ENCODE measurements at regions not wholly inside any gene's neighbourhood (a gene's known extent, or its start where the extent isn't known, plus 50 kb on each side); places are given as distances from the start of the nearest gene placed in this dataset.

DNA sequence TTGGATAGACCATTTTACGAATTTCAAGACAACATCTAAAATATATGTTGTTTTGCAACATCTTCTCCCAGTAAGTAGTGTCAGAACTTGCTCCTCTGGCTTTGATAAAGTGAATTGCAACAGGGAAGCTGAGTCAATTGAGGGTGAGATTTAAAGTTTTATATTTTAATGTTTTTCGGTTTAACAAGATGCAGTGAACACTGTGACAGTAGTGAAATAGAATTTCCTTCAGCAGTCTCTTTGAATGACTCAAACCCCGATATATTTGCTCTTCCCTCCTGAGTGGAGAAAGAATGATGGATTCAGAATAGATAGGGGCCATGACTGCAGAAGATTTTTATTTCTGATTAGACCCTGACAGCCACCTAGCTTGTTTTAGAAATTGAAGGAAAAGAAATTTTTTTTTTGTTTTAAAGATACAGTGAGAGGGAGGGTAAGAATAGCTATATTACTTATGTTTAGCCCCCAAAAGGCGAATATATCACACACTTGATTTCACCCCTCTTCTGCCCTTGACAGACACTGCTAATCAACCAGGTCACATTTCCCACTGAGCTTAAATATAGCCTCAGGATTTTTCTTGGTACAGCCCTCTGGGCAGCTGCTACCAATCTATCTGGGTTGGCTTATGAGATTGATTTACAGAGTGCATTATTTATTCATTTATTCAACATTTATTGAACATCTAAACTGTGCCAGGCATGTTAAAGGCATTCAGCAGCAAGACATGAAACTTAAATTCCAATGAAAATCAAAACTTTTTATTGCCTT, 183.3 kb upstream of the ADAMTS9 start:
- ChIA-PET CTCF (no interaction called here), POLR2A (no interaction called here)

DNA sequence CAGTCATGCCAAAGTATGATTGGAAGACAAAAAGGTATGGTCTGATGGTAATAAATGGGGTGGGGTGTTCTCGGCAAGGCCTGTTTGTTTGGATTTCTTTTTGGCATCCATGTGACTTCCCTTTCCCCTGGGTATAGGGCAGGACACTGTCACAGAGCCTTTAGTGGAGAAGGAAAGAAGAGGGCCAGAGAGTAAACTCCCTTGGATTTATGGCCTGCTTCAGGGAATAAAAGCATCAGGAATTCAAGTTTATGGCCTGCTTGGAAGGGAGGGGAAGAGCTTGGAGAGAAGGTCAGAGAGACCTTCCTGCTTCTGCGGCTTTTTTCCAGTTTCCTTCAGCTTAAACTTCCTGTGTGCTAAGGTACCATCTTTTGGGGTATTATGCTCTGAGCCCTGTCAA, 179.4 kb upstream of the ADAMTS9 start:
- POLR2A ChIA-PET = no interaction called here
- CTCF ChIA-PET = no interaction called here

DNA sequence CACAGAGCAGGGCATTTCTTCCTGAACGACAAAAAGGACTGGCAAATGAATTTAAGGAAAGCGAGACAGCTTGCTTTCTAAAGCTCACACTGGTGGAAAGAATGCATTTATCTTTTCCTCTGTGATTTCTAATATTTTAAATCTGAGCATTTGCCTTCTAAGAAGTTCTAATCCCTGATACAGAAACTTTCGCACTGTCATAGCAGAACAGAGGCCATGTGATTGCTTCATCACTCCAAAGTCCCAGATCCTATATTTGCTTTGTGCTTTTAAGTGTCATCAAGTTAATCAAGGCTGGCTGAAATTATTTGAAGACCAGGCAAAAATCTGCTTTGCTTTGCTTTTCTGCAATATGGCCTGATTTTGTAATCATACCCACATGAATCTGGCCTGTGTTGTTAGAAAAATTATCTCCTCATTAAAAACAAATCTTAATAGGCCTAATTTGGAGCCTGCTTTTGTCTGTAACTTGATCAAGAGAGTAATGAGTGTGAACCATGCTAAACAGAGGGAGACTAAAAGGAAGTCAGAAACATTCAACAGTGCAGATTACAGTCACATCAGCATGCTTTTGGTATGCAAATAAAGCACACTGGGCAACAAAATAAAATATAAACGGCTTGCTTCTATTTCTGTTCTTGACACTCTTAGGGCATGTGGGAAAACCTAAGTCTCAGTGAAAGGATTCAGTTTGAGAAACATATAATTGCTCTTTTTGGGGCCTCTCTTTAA, 178.2 kb upstream of the ADAMTS9 start:
- CTCF ChIA-PET = no interaction called here
- POLR2A ChIA-PET = no interaction called here

DNA sequence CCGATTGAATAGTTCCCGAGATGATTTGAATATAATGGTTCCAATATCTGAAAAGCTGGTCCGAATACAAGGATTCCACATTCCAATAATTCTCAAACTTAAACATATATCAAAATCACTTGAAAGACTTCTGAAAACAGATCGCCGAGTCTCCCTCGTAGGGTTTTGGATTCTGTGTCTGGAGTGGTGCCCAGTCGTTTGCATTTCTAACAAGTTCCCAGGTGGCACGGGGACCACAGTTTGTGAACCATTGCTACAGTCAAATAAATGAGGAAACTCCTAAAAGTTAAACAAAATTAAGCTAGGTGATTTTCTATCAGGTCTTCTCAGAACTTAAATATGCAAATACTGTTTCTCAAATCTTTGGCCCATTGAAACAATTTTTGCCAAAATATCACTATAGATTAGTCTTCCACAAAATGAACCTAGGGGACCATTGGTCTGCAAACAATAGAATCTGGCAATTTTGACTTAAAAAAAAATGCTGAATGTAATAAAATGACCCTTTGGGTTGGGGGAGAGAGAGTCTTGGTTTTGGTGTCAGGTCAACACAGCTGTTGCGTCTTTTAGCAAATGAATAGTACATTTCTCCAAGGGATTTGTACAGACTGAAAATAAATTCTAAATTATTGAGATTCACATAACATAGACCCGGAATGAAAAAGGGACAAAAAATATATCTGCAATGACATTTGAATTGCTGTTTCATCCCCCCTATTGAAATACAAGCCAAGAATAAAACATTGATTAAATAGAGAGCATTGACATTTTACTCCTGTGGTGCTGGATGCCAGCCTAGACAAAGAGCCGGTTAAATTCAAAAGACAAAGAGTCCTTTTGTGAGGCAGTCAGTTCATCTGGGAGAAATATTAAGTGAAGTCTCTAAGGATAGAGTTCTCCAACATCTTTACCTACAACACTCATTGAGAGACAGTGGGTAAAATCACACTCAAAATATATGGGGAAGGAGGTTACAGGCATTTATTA, 175.7 kb upstream of the ADAMTS9 start:
- CTCF ChIA-PET = no interaction called here

DNA sequence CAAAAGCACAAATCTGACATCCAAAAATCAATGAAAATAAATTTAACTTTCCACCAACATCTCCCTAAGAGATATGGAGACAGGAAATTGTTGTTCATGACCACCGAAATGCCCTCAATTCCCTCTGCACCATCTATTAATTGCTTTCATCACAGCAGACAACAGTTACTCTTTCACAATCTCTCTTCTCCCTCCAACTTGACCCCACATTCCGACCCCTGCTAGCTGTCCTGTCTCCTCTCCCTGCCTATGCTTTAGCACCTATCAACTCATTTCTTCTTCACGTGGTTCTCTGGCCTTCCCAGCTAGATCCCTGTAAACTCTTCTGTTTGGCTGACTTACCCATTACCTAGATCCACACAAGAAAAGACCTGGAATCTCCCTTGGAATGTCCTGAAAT, 173.9 kb upstream of the ADAMTS9 start:
- CTCF ChIA-PET = no interaction called here
- POLR2A ChIA-PET = no interaction called here

More for the DNA sequence above, 175.7 kb upstream of the ADAMTS9 start:
- POLR2A ChIA-PET = no interaction called here

DNA sequence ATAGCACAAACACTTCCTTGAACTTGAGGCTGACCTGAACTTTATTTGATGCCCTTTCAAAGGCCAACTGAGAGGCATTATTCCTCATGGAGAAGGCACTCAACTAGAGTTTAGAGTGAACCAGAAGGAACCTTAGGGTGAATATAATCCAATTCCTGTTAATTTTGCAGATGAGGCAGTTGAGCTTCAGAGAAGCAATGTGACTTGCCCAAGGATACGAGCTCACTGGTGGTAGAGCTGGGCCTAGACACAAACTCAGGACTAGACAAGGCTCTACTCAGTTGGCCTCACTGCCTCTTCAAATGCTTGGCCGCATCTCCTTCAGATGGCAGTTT, 172.7 kb upstream of the ADAMTS9 start:
- ChIA-PET POLR2A (no interaction called here), CTCF (no interaction called here)

DNA sequence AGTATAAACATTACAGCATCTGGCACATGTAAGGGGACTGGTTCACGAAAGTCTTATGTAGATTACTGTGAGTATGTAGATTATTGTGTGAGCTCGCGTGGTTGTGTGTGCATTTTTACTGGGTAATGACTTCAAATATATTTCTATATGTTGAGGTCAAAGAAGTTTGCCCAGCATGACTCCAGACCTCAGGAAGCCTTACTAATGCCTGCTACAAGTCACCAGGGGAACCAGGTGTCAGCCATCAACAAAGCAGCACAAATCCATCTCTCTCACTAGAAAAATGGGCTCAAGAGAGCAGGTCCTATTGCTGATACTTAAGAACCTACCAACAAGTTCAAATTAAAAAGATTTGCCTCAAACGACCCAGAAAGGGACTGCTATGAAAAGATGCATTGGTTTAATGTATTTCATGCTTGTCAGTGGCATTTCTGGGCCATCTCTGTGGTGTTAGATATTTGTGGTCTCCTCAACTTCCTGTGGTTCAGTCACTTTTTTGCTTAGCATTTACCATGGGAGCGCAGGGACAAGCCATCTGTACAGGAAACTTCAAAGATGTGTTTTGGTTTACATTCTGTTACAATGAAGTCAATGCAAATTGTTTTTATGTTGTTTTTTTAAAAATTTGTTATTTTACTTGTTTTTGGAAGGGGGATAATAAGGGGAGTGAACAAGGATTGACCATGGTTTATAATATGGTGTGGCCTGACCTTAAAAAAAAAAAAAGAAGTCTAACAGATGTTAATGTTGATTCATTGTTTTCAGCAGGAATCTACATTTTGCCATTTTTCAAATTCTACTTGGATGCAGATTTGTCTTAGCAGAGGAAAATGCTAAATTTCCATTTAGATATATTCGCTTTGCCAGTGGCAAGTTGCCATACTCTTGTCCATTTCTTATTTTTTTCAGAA, 172.1 kb upstream of the ADAMTS9 start:
- CTCF ChIA-PET = no interaction called here
- POLR2A ChIA-PET = no interaction called here

DNA sequence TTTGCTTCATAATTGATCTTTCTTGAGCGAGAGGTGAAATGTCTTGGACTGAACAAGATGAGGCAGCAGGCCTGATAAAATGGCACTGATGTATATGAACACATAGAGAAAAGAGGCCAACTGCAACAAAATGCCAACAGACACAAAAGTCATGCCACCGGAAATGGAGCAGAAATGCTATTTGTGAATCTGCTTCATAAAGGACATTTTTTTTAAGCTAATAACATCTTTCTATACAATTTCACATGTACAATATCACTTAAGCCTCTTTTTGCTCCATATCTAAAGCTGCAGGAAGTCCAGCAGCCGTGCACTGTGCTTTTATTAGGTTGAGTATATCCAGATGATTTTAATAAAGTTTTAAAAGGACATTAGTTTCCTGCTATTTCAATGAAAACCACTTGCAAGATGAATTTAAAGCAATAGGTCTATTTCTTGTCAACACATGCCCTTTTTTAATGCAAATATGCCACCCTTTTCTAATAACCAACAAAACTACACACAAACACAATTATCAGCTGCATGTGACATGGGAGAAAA, 169.2 kb upstream of the ADAMTS9 start:
- CTCF ChIA-PET = no interaction called here
- POLR2A ChIA-PET = no interaction called here

DNA sequence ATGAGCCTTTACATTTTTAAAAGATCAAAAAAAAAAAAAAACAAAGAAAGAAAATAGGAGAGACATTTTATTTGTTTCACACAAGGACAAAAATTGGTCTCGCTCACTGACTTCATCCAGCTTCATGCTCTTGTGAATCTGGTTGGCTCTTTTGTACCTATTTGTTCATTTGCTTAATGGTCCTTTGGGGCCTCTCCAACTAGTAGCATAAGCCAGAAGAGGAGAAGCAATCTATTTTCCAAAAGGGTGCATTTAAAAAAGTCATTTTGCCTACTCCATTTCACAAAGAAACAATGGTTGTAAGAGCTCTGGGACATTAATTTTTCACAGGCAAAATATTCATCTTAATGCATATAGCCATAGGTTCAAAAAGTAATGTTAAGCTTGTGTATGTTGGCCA, 168.3 kb upstream of the ADAMTS9 start:
- CTCF ChIA-PET = no interaction called here
- POLR2A ChIA-PET = no interaction called here

DNA sequence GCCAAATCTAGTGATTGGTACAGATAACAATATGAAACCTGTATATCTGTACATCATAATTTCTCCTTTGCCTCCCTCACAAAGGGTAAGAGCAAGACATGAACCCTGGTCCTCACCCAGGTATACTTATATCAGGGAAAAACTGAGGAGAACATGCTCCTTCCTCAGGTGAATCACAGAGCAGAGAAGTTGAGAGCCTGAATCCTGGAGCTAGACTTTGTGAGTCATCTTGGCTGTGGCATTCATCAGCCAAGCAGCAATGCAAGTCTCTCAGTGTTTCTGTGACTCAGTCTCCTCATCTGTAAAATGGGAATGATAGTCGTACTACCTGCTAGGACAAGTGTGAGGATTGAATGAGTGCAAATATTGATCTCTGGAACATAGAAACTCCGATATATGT, 165.7 kb upstream of the ADAMTS9 start:
- ChIA-PET CTCF (no interaction called here), POLR2A (no interaction called here)

DNA sequence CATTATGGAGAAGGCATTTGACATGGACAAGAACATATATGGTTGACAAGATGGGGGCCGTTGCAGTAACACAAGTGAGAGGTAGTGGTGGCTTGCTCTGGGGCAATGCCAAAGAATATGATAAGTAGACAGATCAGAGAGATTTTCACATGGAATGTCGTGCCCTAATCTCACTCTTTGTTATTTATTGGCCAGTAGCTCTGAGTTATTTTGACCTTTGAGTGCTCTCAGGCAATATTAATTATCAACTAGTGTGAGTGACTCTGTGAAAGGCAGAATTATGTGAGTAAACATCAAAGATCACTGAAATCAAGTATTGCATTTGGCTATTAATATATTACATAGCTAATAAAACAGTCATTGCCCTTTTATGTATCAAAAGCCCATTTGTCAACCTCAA, 164.9 kb upstream of the ADAMTS9 start:
- POLR2A ChIA-PET = no interaction called here
- CTCF ChIA-PET = no interaction called here

DNA sequence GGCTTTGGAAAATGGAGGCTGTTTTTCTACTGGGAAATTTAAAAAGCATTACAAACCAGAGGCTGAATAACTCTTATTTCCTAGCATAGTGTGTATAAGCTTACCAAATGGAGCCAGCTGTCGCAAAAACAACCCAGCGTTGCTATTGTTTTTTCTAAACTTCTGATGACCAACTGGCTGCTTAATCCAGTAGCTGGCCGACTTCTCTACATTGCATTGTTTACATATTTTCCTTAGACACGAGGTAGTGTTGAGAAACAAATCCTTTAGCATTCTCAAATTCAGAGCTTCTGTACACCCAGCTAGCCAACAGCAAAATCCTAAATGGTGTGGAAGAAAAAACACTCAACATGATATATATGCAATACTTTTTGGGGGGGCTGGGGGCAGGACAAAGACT, 161.0 kb upstream of the ADAMTS9 start:
- POLR2A ChIA-PET = no interaction called here

DNA sequence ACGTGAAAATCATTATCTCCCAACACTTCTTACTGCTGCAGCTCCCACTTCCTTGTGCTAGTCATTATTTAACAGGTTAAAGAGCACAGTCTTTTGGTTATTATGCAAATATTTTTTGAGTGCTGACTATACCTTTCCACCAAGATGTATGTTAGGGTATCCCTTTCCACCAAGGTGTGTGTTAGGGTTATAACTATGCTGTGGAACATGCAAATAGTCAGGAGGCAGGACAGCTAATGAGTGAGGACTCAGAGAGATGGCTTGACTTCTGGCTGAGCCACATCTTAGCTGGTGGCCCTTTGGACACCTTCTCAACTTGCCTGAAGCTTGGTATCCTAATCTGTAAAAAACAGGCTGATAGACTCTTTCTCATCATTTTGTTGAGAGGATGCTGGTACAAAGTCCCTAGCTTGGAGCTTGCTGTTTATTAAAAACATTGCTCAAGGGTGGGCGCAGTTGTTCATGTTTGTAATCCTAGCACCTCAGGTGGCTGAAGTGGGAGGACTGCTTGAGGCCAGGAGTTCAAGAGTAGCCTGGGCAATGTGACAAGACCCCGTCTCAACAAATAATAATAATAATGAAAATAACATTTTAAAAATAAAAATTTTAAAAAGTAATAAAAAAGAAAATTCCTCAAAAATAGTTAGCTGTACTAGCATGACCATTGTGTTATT, 160.5 kb upstream of the ADAMTS9 start:
- ChIA-PET CTCF (no interaction called here), POLR2A (no interaction called here)

More for the DNA sequence above, 161.0 kb upstream of the ADAMTS9 start:
- CTCF ChIA-PET = no interaction called here

DNA sequence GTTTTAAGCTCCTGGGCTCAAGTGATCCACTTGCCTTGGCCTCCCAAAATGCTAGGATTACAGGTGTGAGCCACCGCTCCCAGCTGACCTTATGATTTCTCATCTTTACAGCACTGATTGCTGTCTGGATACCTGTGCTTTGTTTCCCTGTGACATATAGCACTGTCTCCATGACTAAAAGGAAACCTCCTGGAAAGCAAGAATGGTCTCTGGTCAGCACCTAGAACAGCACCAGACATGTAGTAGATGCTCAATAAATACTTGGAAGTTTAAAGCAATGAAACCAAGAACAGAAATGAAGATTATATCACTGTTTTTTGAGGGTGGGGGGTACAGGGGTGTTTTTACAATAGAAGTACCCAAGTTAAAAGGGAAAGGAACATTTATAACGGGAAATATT, 156.8 kb upstream of the ADAMTS9 start:
- POLR2A ChIA-PET = no interaction called here
- CTCF ChIA-PET = no interaction called here

DNA sequence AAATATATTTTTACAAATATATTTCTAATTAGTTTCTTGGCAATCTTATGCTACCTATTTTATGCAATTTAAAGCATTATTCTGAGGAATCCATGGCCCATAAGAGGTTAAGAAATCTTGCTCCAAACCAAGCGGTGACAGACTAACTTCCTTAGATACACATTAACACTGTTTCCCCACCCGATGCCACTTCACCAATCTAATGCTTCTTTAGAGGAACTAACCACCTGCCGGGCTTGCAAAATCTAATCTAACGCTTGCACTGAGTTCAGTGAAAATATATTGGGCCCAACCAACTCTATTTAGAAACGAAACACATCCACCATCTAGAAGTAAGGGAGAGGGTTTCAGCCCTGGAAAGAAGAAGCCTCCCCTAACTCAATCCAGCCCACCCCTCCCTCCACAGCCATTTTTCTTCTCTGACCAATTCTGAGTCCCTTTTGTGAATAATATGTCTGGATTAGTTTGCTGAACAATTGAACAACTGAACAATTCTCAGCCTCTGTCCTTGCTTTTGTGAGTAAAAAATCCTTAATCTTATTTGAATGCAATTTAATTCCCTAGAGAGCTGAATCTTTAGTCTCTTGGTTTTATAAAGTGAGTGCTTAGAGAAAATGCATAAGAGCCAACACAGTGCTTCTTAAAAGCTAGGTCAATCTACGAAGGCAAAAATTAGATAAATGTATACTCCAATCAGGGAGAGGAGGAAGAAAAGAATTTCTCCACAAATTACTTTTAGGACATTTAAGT, 150.4 kb upstream of the ADAMTS9 start:
- CTCF ChIA-PET = no interaction called here
- POLR2A ChIA-PET = no interaction called here

DNA sequence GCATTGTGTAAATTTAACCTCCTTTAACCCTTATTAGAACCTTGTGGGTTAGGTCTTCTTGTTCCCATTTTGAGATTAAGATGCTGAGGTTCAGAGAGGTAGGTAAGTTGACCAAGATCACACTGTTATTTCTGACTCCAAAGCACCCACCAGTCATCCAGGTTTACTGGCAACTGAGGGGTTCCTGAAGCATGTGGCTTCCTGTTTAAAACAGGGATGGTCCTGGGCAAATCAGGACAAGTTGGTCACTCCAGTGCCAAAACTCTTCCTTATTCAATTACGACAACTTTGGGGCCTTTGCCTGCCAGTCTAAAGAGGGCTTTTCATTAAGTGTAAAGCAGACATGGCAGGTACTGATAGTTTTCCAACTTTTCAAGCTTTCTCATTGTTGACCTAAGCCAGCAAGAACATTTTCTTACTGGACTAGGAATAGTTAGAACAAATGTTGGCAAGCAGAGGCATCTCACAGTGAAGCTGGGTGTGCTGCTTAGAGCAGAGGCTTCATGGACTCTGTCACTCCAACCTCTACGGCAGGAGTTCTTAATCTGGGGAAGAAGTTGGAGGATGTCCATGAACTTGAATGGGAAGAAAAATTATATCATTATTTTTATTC, 149.4 kb upstream of the ADAMTS9 start:
- CTCF ChIA-PET = interaction anchor here (0.8 kb wide), 1 partner anchor 10 kb away, joined by 3 read pairs; no protein-coding TSS in a partner anchor
- POLR2A ChIA-PET = no interaction called here

DNA sequence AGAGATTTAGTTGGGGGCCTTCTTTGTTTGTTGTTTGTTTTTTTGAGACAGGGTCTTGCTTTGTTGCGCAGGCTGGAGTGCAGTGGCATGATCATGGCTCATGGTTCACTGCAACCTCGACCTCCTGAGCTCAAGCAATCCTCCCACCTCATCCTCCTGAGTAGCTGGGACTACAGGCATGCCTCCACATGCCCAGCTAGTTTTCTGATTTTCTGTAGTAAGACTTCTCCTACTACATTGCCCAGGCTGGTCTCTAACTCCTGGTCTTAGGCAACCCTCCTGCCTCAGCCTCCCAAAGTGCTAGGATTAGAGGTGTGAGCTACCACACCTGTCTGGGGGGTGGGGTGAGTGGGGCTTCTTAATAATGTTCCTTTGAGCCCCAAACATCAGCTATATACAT, 148.3 kb upstream of the ADAMTS9 start:
- ChIA-PET POLR2A (no interaction called here), CTCF (no interaction called here)

DNA sequence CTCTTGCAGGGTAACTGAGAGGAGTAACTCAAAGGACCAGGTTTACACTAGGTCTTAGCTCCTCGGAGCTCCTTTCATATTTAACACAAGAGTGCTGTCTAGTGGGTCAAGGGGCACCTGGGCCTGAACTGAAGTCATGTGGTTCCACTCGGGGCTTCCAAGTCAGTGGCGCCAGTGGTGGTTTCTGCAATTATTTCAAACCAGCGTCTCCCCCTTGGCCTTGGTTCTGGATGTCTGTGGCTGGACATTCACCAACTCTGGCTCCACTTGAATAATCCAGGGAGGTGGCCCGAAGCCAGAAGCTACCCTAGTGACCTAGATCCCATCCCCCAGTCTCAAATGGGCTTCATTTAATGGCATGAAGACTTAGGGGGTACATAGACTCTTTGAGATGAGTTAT, 144.3 kb upstream of the ADAMTS9 start:
- CTCF ChIA-PET = no interaction called here
- POLR2A ChIA-PET = no interaction called here

Measured in activated CD8-positive, alpha-beta memory T cell treated with anti-CD3 and anti-CD28 coated beads for 36 hours (primary cell).